Glutamatergic neuron (in vitro differentiated cells): ENCODE measurements at regions not wholly inside any gene's neighbourhood (a gene's known extent, or its start where the extent isn't known, plus 50 kb on each side); places are given as distances from the start of the nearest gene placed in this dataset.

Experiments used
- DNase-seq: peaks from one replicate; pipeline ENCODE4 v3.0.0; 2022
- H3K27ac Mint-ChIP-seq: one replicate; pipeline ENCODE4 v1.8.0; 2020; ENCODE audit warnings: mild to moderate bottlenecking, mixed read lengths, inconsistent platforms; ENCODE audit not compliant: unreplicated experiment
- H3K27me3 Mint-ChIP-seq: one replicate; pipeline ENCODE4 v1.8.0; 2020; ENCODE audit warnings: mild to moderate bottlenecking, moderate library complexity, mixed read lengths, inconsistent platforms; ENCODE audit not compliant: unreplicated experiment
- H3K36me3 Mint-ChIP-seq: one replicate; pipeline ENCODE4 v1.8.0; 2020; ENCODE audit warnings: mild to moderate bottlenecking, mixed read lengths, inconsistent platforms; ENCODE audit not compliant: unreplicated experiment
- H3K4me1 Mint-ChIP-seq: one replicate; pipeline ENCODE4 v1.8.0; 2020; ENCODE audit warnings: mild to moderate bottlenecking, low read depth, mixed read lengths, inconsistent platforms; ENCODE audit not compliant: unreplicated experiment
- H3K4me3 Mint-ChIP-seq: one replicate; pipeline ENCODE4 v1.8.0; 2020; ENCODE audit warnings: mild to moderate bottlenecking, mixed read lengths, inconsistent platforms; ENCODE audit not compliant: unreplicated experiment
- H3K9me3 Mint-ChIP-seq: one replicate; pipeline ENCODE4 v1.8.0; 2020; ENCODE audit warnings: mild to moderate bottlenecking, moderate library complexity, mixed read lengths, inconsistent platforms; ENCODE audit not compliant: unreplicated experiment
- TF ChIP-seq, protein P1 (sequence below): fragments of 200-600 bp; sonication (generic); IDR thresholded peaks from one replicate; pipeline ENCODE4 v1.5.0; 2021; ENCODE audit not compliant: partially characterized antibody, unreplicated experiment

- Mint-ChIP-seq H3K27ac (no peak overlapping the region), H3K4me3 (no peak overlapping the region), H3K4me1 (no peaks in the 10 kb centered on the region), H3K27me3 (peaks cover 5% of the 10 kb centered on the region), H3K9me3 (peaks cover 16% of the 10 kb centered on the region), H3K36me3 (no peaks in the 10 kb centered on the region)
- DNase-seq: no peak
- TF ChIP-seq, protein P1, sequence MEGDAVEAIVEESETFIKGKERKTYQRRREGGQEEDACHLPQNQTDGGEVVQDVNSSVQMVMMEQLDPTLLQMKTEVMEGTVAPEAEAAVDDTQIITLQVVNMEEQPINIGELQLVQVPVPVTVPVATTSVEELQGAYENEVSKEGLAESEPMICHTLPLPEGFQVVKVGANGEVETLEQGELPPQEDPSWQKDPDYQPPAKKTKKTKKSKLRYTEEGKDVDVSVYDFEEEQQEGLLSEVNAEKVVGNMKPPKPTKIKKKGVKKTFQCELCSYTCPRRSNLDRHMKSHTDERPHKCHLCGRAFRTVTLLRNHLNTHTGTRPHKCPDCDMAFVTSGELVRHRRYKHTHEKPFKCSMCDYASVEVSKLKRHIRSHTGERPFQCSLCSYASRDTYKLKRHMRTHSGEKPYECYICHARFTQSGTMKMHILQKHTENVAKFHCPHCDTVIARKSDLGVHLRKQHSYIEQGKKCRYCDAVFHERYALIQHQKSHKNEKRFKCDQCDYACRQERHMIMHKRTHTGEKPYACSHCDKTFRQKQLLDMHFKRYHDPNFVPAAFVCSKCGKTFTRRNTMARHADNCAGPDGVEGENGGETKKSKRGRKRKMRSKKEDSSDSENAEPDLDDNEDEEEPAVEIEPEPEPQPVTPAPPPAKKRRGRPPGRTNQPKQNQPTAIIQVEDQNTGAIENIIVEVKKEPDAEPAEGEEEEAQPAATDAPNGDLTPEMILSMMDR: no peak
Observed at GRCh38 chr12:38152816-38153736, 163.5 kb upstream of the ALG10B start.

- Mint-ChIP-seq H3K27ac (no peak overlapping the region), H3K27me3 (peaks cover 5% of the 10 kb centered on the region), H3K36me3 (no peaks in the 10 kb centered on the region), H3K4me1 (no peaks in the 10 kb centered on the region), H3K4me3 (no peak overlapping the region), H3K9me3 (peaks cover 11% of the 10 kb centered on the region)
- TF ChIP-seq, protein P1: no peak
- no peak for DNase-seq
Observed at GRCh38 chr12:38153737-38154061, 162.9 kb upstream of the ALG10B start.

- DNase-seq: no peak
- peaks cover 13% of the 10 kb centered on the region for H3K9me3 Mint-ChIP-seq
- no peak overlapping the region for H3K27ac Mint-ChIP-seq
- no peak overlapping the region for H3K4me3 Mint-ChIP-seq
- no peaks in the 10 kb centered on the region for H3K36me3 Mint-ChIP-seq
- H3K4me1 Mint-ChIP-seq: no peaks in the 10 kb centered on the region
- TF ChIP-seq, protein P1: no peak
- peaks cover 5% of the 10 kb centered on the region for H3K27me3 Mint-ChIP-seq
Observed at GRCh38 chr12:38154096-38155019, 162.2 kb upstream of the ALG10B start.

DNA sequence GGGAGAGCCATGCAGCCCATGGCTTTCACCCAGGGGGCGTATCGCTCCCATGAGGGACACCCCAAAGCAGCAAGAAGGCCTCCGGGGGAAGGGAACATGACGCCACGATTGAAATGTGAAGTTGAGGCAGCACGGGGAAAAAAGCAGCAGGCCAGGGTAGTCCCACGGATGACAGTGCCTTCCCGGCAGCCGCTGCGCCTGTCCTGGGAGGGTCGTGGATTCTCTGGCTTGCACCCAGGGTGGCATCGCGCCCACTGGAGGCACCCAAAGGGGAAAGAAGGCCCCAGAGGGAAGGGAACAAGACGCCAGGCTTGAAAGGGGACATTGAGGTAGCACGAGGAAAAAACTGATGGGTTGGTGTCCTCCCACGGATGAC, 161.6 kb upstream of the ALG10B start:
- no peak overlapping the region for H3K27ac Mint-ChIP-seq
- no peak overlapping the region for H3K4me3 Mint-ChIP-seq
- peaks cover 5% of the 10 kb centered on the region for H3K27me3 Mint-ChIP-seq
- H3K36me3 Mint-ChIP-seq: no peaks in the 10 kb centered on the region
- no peak for DNase-seq
- H3K4me1 Mint-ChIP-seq: no peaks in the 10 kb centered on the region
- TF ChIP-seq, protein P1: no peak
- peaks cover 13% of the 10 kb centered on the region for H3K9me3 Mint-ChIP-seq
